T-helper 2 cell (primary cell): ENCODE measurements at regions not wholly inside any gene's neighbourhood (a gene's known extent, or its start where the extent isn't known, plus 50 kb on each side); places are given as distances from the start of the nearest gene placed in this dataset.
A peak's percentile ranks its signal among the peaks of the same experiment; 100 is the strongest.
"Not testable (repeated sequence)": the region's sequence is repeated elsewhere in the genome, so short reads cannot be mapped to it uniquely, and the experiment has no call there.

Source experiments
- DNase-seq, 5 experiments: peaks; one replicate each; pipeline versions ENCODE4 v3.0.0 to v3.0.0-alpha.2; 2012 to 2022

- DNase-seq = no peak
These were observed 144.6 kb downstream of the LACC1 start for GRCh38 chr13:44024167-44024845.

GRCh38 chr13:44024846-44025195, 145.1 kb downstream of the LACC1 start:
- DNase-seq = no peak

GRCh38 chr13:44026194-44026593, 146.5 kb downstream of the LACC1 start:
- DNase-seq = no peak

- DNase-seq = no peak
These were observed 149.0 kb downstream of the LACC1 start for GRCh38 chr13:44028734-44029133.

GRCh38 chr13:44030615-44031014, 150.9 kb downstream of the LACC1 start:
- DNase-seq = no peak

- no peak for DNase-seq
These were observed 151.9 kb downstream of the LACC1 start for GRCh38 chr13:44031555-44031954.

- DNase-seq = no peak
These were observed 153.1 kb downstream of the LACC1 start for GRCh38 chr13:44032802-44033201.

GRCh38 chr13:44035400-44035799, 155.7 kb downstream of the LACC1 start:
- no peak for DNase-seq

GRCh38 chr13:44040070-44040817, 160.5 kb downstream of the LACC1 start:
- no peak for DNase-seq

GRCh38 chr13:44040818-44041100, 161.1 kb downstream of the LACC1 start:
- DNase-seq = no peak

GRCh38 chr13:44044547-44045179, 165.0 kb downstream of the LACC1 start:
- DNase-seq = no peak

GRCh38 chr13:44045180-44045562, 165.5 kb downstream of the LACC1 start:
- DNase-seq = no peak

GRCh38 chr13:44046428-44046827, 166.7 kb downstream of the LACC1 start:
- no peak for DNase-seq

GRCh38 chr13:44048326-44048725, 168.6 kb downstream of the LACC1 start:
- no peak for DNase-seq

- DNase-seq = no peak
These were observed 169.6 kb downstream of the LACC1 start for GRCh38 chr13:44049081-44049945.

GRCh38 chr13:44050450-44051063, 170.9 kb downstream of the LACC1 start:
- DNase-seq = peak in 1 of 5 experiments; percentile 7

- no peak for DNase-seq
These were observed 171.7 kb downstream of the LACC1 start for GRCh38 chr13:44051405-44051804.

- DNase-seq = no peak
These were observed 172.4 kb downstream of the LACC1 start for GRCh38 chr13:44051918-44052675.

GRCh38 chr13:44052780-44053184, 173.1 kb downstream of the LACC1 start:
- DNase-seq = no peak

- DNase-seq = no peak
These were observed 173.5 kb downstream of the LACC1 start for GRCh38 chr13:44053208-44053607.

- no peak for DNase-seq
These were observed 174.8 kb downstream of the LACC1 start for GRCh38 chr13:44054525-44054924.

- DNase-seq = not testable (repeated sequence)
These were observed 176.0 kb downstream of the LACC1 start for GRCh38 chr13:44055681-44056080.
